ENCODE measurements at regions not wholly inside any gene's neighbourhood (a gene's known extent, or its start where the extent isn't known, plus 50 kb on each side); places are given as distances from the start of the nearest gene placed in this dataset.

GRCh38 chr5:1952021-1952420 is 69.3 kb upstream of the IRX4 start:
- H3K9me3 ChIP-seq (replicated peaks; ENCODE audit: control insufficient read depth, low read depth, low read length): no peaks in the 10 kb centered on the region
- H3K36me3 ChIP-seq (ENCODE audit: control insufficient read depth, insufficient read depth, low read length): no peaks in the 10 kb centered on the region
- peaks cover 4% of the 10 kb centered on the region for H3K27me3 ChIP-seq (ENCODE audit: control insufficient read depth, insufficient read depth, low read length)
- no peak overlapping the region for H3K27ac ChIP-seq (ENCODE audit: low read length)
- WGBS (ENCODE audit: insufficient coverage): 59% methylated on average over 7 of the region's 8 CpGs
- no peak overlapping the region for H3K4me3 ChIP-seq (ENCODE audit: low read length)
- no peak for DNase-seq
- peaks cover 15% of the 10 kb centered on the region for H3K4me1 ChIP-seq (ENCODE audit: control insufficient read depth, insufficient read depth, low read length)

- no peak for DNase-seq
- peaks cover 9% of the 10 kb centered on the region for H3K27me3 ChIP-seq (ENCODE audit: control insufficient read depth, insufficient read depth, low read length)
- no peak overlapping the region for H3K27ac ChIP-seq (ENCODE audit: low read length)
- 96% methylated on average over 41 of the region's 54 CpGs for WGBS (ENCODE audit: insufficient coverage)
- no peaks in the 10 kb centered on the region for H3K9me3 ChIP-seq (replicated peaks; ENCODE audit: control insufficient read depth, low read depth, low read length)
- no peaks in the 10 kb centered on the region for H3K36me3 ChIP-seq (ENCODE audit: control insufficient read depth, insufficient read depth, low read length)
- H3K4me1 ChIP-seq (ENCODE audit: control insufficient read depth, insufficient read depth, low read length): peaks cover 15% of the 10 kb centered on the region
- H3K4me3 ChIP-seq (ENCODE audit: low read length): no peak overlapping the region
Observed at GRCh38 chr5:1951165-1951816, 68.6 kb upstream of the IRX4 start.

GRCh38 chr5:1950708-1951103 is 68.0 kb upstream of the IRX4 start:
- no peak overlapping the region for H3K27ac ChIP-seq (ENCODE audit: low read length)
- no peaks in the 10 kb centered on the region for H3K36me3 ChIP-seq (ENCODE audit: control insufficient read depth, insufficient read depth, low read length)
- peaks cover 15% of the 10 kb centered on the region for H3K4me1 ChIP-seq (ENCODE audit: control insufficient read depth, insufficient read depth, low read length)
- no peaks in the 10 kb centered on the region for H3K9me3 ChIP-seq (replicated peaks; ENCODE audit: control insufficient read depth, low read depth, low read length)
- peaks cover 10% of the 10 kb centered on the region for H3K27me3 ChIP-seq (ENCODE audit: control insufficient read depth, insufficient read depth, low read length)
- 96% methylated on average over 20 of the region's 22 CpGs for WGBS (ENCODE audit: insufficient coverage)
- no peak for DNase-seq
- H3K4me3 ChIP-seq (ENCODE audit: low read length): no peak overlapping the region

- Histone ChIP-seq H3K27ac (ENCODE audit: low read length) (no peak overlapping the region), H3K27me3 (ENCODE audit: control insufficient read depth, insufficient read depth, low read length) (peaks cover 10% of the 10 kb centered on the region), H3K4me1 (ENCODE audit: control insufficient read depth, insufficient read depth, low read length) (peaks cover 15% of the 10 kb centered on the region), H3K4me3 (ENCODE audit: low read length) (no peak overlapping the region), H3K9me3 (replicated peaks; ENCODE audit: control insufficient read depth, low read depth, low read length) (no peaks in the 10 kb centered on the region), H3K36me3 (ENCODE audit: control insufficient read depth, insufficient read depth, low read length) (no peaks in the 10 kb centered on the region)
- no peak for DNase-seq
- 61% methylated on average over 21 of the region's 32 CpGs for WGBS (ENCODE audit: insufficient coverage)
Observed at GRCh38 chr5:1950096-1950707, 67.5 kb upstream of the IRX4 start.

- Histone ChIP-seq H3K4me3 (ENCODE audit: low read length) (no peak overlapping the region), H3K27ac (ENCODE audit: low read length) (no peak overlapping the region), H3K4me1 (ENCODE audit: control insufficient read depth, insufficient read depth, low read length) (peaks cover 15% of the 10 kb centered on the region), H3K27me3 (ENCODE audit: control insufficient read depth, insufficient read depth, low read length) (peaks cover 10% of the 10 kb centered on the region), H3K9me3 (replicated peaks; ENCODE audit: control insufficient read depth, low read depth, low read length) (no peaks in the 10 kb centered on the region), H3K36me3 (ENCODE audit: control insufficient read depth, insufficient read depth, low read length) (no peaks in the 10 kb centered on the region)
- 72% methylated on average over 18 of the region's 18 CpGs for WGBS (ENCODE audit: insufficient coverage)
- no peak for DNase-seq
Observed at GRCh38 chr5:1949253-1949652, 66.5 kb upstream of the IRX4 start.

GRCh38 chr5:1948663-1949191 is 66.0 kb upstream of the IRX4 start:
- no peaks in the 10 kb centered on the region for H3K36me3 ChIP-seq (ENCODE audit: control insufficient read depth, insufficient read depth, low read length)
- DNase-seq: no peak
- peaks cover 10% of the 10 kb centered on the region for H3K27me3 ChIP-seq (ENCODE audit: control insufficient read depth, insufficient read depth, low read length)
- peaks cover 15% of the 10 kb centered on the region for H3K4me1 ChIP-seq (ENCODE audit: control insufficient read depth, insufficient read depth, low read length)
- WGBS (ENCODE audit: insufficient coverage): 33% methylated on average over 26 of the region's 26 CpGs
- H3K4me3 ChIP-seq (ENCODE audit: low read length): no peak overlapping the region
- no peak overlapping the region for H3K27ac ChIP-seq (ENCODE audit: low read length)
- no peaks in the 10 kb centered on the region for H3K9me3 ChIP-seq (replicated peaks; ENCODE audit: control insufficient read depth, low read depth, low read length)

- H3K4me3 ChIP-seq (ENCODE audit: low read length): no peak overlapping the region
- peaks cover 10% of the 10 kb centered on the region for H3K27me3 ChIP-seq (ENCODE audit: control insufficient read depth, insufficient read depth, low read length)
- no peaks in the 10 kb centered on the region for H3K9me3 ChIP-seq (replicated peaks; ENCODE audit: control insufficient read depth, low read depth, low read length)
- no peak overlapping the region for H3K27ac ChIP-seq (ENCODE audit: low read length)
- peaks cover 15% of the 10 kb centered on the region for H3K4me1 ChIP-seq (ENCODE audit: control insufficient read depth, insufficient read depth, low read length)
- DNase-seq: no peak
- no CpG with 5 or more reads among the region's 10 CpGs for WGBS (ENCODE audit: insufficient coverage)
- H3K36me3 ChIP-seq (ENCODE audit: control insufficient read depth, insufficient read depth, low read length): no peaks in the 10 kb centered on the region
Observed at GRCh38 chr5:1948111-1948510, 65.4 kb upstream of the IRX4 start.

- Histone ChIP-seq H3K9me3 (replicated peaks; ENCODE audit: control insufficient read depth, low read depth, low read length) (no peaks in the 10 kb centered on the region), H3K27ac (ENCODE audit: low read length) (no peak overlapping the region), H3K27me3 (ENCODE audit: control insufficient read depth, insufficient read depth, low read length) (peaks cover 6% of the 10 kb centered on the region), H3K4me1 (ENCODE audit: control insufficient read depth, insufficient read depth, low read length) (peaks cover 15% of the 10 kb centered on the region), H3K36me3 (ENCODE audit: control insufficient read depth, insufficient read depth, low read length) (no peaks in the 10 kb centered on the region), H3K4me3 (ENCODE audit: low read length) (no peak overlapping the region)
- WGBS (ENCODE audit: insufficient coverage): 59% methylated on average over 13 of the region's 13 CpGs
- no peak for DNase-seq
Observed at GRCh38 chr5:1946776-1947175, 64.1 kb upstream of the IRX4 start.

- WGBS (ENCODE audit: insufficient coverage): 87% methylated on average over 9 of the region's 17 CpGs
- H3K9me3 ChIP-seq (replicated peaks; ENCODE audit: control insufficient read depth, low read depth, low read length): no peaks in the 10 kb centered on the region
- H3K4me1 ChIP-seq (ENCODE audit: control insufficient read depth, insufficient read depth, low read length): peaks cover 15% of the 10 kb centered on the region
- DNase-seq: no peak
- H3K4me3 ChIP-seq (ENCODE audit: low read length): no peak overlapping the region
- H3K36me3 ChIP-seq (ENCODE audit: control insufficient read depth, insufficient read depth, low read length): no peaks in the 10 kb centered on the region
- peaks cover 6% of the 10 kb centered on the region for H3K27me3 ChIP-seq (ENCODE audit: control insufficient read depth, insufficient read depth, low read length)
- H3K27ac ChIP-seq (ENCODE audit: low read length): no peak overlapping the region
Observed at GRCh38 chr5:1946122-1946677, 63.5 kb upstream of the IRX4 start.

- H3K27ac ChIP-seq (ENCODE audit: low read length): no peak overlapping the region
- DNase-seq: no peak
Observed at GRCh38 chr5:1945606-1946005, 62.9 kb upstream of the IRX4 start.

More at GRCh38 chr5:1945606-1946005, 62.9 kb upstream of the IRX4 start:
- Histone ChIP-seq H3K4me1 (ENCODE audit: control insufficient read depth, insufficient read depth, low read length) (peaks cover 15% of the 10 kb centered on the region), H3K36me3 (ENCODE audit: control insufficient read depth, insufficient read depth, low read length) (no peaks in the 10 kb centered on the region), H3K9me3 (replicated peaks; ENCODE audit: control insufficient read depth, low read depth, low read length) (no peaks in the 10 kb centered on the region), H3K4me3 (ENCODE audit: low read length) (no peak overlapping the region), H3K27me3 (ENCODE audit: control insufficient read depth, insufficient read depth, low read length) (peaks cover 6% of the 10 kb centered on the region)
- 67% methylated on average over 11 of the region's 13 CpGs for WGBS (ENCODE audit: insufficient coverage)
